Inflammatory macrophage treated with lipopolysaccharide for 4 hours (primary cell): ENCODE measurements at regions not wholly inside any gene's neighbourhood (a gene's known extent, or its start where the extent isn't known, plus 50 kb on each side); places are given as distances from the start of the nearest gene placed in this dataset.

Source experiments
- DNase-seq: peaks from one replicate; pipeline ENCODE4 v3.0.0-alpha.2; 2020

GRCh38 chrX:13902406-13902805, 85.5 kb upstream of the GPM6B start:
- no peak for DNase-seq

- no peak for DNase-seq
Measured at GRCh38 chrX:13901354-13901753, 84.5 kb upstream of the GPM6B start.

- no peak for DNase-seq
Measured at GRCh38 chrX:13900351-13900750, 83.5 kb upstream of the GPM6B start.

- no peak for DNase-seq
Measured at GRCh38 chrX:13899607-13900006, 82.7 kb upstream of the GPM6B start.

- DNase-seq = no peak
Measured at GRCh38 chrX:13898603-13899002, 81.7 kb upstream of the GPM6B start.

- DNase-seq = no peak
Measured at GRCh38 chrX:13898083-13898482, 81.2 kb upstream of the GPM6B start.

GRCh38 chrX:13897566-13897965, 80.7 kb upstream of the GPM6B start:
- DNase-seq = no peak

- no peak for DNase-seq
Measured at GRCh38 chrX:13894888-13895565, 78.1 kb upstream of the GPM6B start.

GRCh38 chrX:13893826-13894225, 76.9 kb upstream of the GPM6B start:
- DNase-seq = no peak

- DNase-seq = no peak
Measured at GRCh38 chrX:13892856-13893255, 76.0 kb upstream of the GPM6B start.

- peak; percentile 8 for DNase-seq
Measured at GRCh38 chrX:13891377-13892140, 74.7 kb upstream of the GPM6B start.

- DNase-seq = no peak
Measured at GRCh38 chrX:13890806-13891205, 73.9 kb upstream of the GPM6B start.

GRCh38 chrX:13888284-13888683, 71.4 kb upstream of the GPM6B start:
- DNase-seq = no peak

- no peak for DNase-seq
Measured at GRCh38 chrX:13885591-13885990, 68.7 kb upstream of the GPM6B start.

- no peak for DNase-seq
Measured at GRCh38 chrX:13876652-13877051, 59.8 kb upstream of the GPM6B start.

GRCh38 chrX:13875572-13875971, 58.7 kb upstream of the GPM6B start:
- DNase-seq = no peak

- no peak for DNase-seq
Measured at GRCh38 chrX:13868591-13868990, 51.7 kb upstream of the GPM6B start.
